ENCODE measurements at regions not wholly inside any gene's neighbourhood (a gene's known extent, or its start where the extent isn't known, plus 50 kb on each side); places are given as distances from the start of the nearest gene placed in this dataset.

DNA sequence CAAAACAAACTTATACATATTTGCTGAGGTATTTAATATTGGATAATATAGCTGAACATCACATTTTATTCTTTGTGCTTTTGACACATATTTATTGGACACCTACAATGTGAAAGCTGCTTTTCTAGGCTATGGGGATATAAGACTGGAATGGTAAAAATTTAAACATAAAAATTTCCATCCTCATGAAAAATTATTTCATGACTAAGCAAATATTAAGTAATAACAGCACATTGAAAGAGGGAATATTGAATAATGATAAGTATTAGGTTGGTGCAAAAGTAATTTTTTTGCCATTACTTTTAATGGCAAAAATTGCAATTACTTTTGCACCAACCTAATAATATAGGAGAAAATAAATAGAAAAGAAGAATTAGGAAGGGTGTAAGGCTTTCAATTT, 972.5 kb upstream of the CDH8 start:
- Histone ChIP-seq H2AFZ (ENCODE audit: low read length) (no peak overlapping the region), H3K27me3 (ENCODE audit: control insufficient read depth in 3 of 3, insufficient read depth in 3 of 3, low read depth in 1 of 3, low read length in 3 of 3) (no peaks in the 10 kb centered on the region), H3K23ac (ENCODE audit: low read depth, low read length, poor library complexity) (no peak overlapping the region), H2AK5ac (ENCODE audit: low read depth, low read length) (no peak overlapping the region), H3K4me2 (ENCODE audit: insufficient read depth, low read length, poor library complexity, severe bottlenecking) (no peak overlapping the region), H2BK120ac (ENCODE audit: low read depth, low read length) (no peak overlapping the region), H3K27ac (replicated peaks; ENCODE audit: low read length) (no peak overlapping the region), H3K79me1 (ENCODE audit: low read depth, low read length) (no peaks in the 10 kb centered on the region), H2BK5ac (ENCODE audit: low read length) (no peak overlapping the region), H4K8ac (ENCODE audit: low read depth, low read length) (no peak overlapping the region), H3K18ac (ENCODE audit: low read length) (no peak overlapping the region), H3K4ac (ENCODE audit: low read length) (no peak overlapping the region), H3K9me3 (replicated peaks in 1 of 2; ENCODE audit: control insufficient read depth in 2 of 2, insufficient read depth in 1 of 2, low read depth in 1 of 2, low read length in 2 of 2) (peaks cover 3 to 21% of the 10 kb centered on the region in 2 donors), H3K14ac (ENCODE audit: low read length) (no peak overlapping the region), H2BK12ac (ENCODE audit: low read length) (no peak overlapping the region), H2BK15ac (ENCODE audit: low read length) (no peak overlapping the region), H3K4me1 (ENCODE audit: control insufficient read depth in 2 of 2, insufficient read depth in 1 of 2, low read depth in 1 of 2, low read length in 2 of 2) (no peaks in the 10 kb centered on the region), H3K4me3 (ENCODE audit: low read length in 2 of 2) (no peak overlapping the region), H3K36me3 (replicated peaks in 1 of 2; ENCODE audit: control insufficient read depth in 2 of 2, insufficient read depth in 2 of 2, low read length in 2 of 2) (no peaks in the 10 kb centered on the region), H4K91ac (ENCODE audit: low read depth, low read length, poor library complexity) (no peak overlapping the region), H3K9ac (ENCODE audit: low read depth, low read length, poor library complexity) (no peak overlapping the region)
- no peak for DNase-seq (ENCODE audit: low spot score)

- DNase-seq (ENCODE audit: low spot score): no peak
- H2AK5ac ChIP-seq (ENCODE audit: low read depth, low read length): no peak overlapping the region
- WGBS, 2 donors (ENCODE audit: extremely low coverage in 2 of 2, insufficient read length in 2 of 2, insufficient replicate concordance in 1 of 2): no CpG with 5 or more reads among the region's 3 CpGs
- no peaks in the 10 kb centered on the region for H3K27me3 ChIP-seq (ENCODE audit: control insufficient read depth in 3 of 3, insufficient read depth in 3 of 3, low read depth in 1 of 3, low read length in 3 of 3)
- no peak overlapping the region for H2BK5ac ChIP-seq (ENCODE audit: low read length)
- H3K9ac ChIP-seq (ENCODE audit: low read depth, low read length, poor library complexity): no peak overlapping the region
- H3K23ac ChIP-seq (ENCODE audit: low read depth, low read length, poor library complexity): no peak overlapping the region
- no peak overlapping the region for H2BK12ac ChIP-seq (ENCODE audit: low read length)
- H3K4ac ChIP-seq (ENCODE audit: low read length): no peak overlapping the region
- no peak overlapping the region for H4K91ac ChIP-seq (ENCODE audit: low read depth, low read length, poor library complexity)
- H3K79me1 ChIP-seq (ENCODE audit: low read depth, low read length): peaks cover 2% of the 10 kb centered on the region
- no peak overlapping the region for H2BK15ac ChIP-seq (ENCODE audit: low read length)
- H2AFZ ChIP-seq (ENCODE audit: low read length): peak overlapping the region; percentile 15
- no peak overlapping the region for H3K4me2 ChIP-seq (ENCODE audit: insufficient read depth, low read length, poor library complexity, severe bottlenecking)
- H2BK120ac ChIP-seq (ENCODE audit: low read depth, low read length): no peak overlapping the region
- H3K18ac ChIP-seq (ENCODE audit: low read length): no peak overlapping the region
- no peak overlapping the region for H3K14ac ChIP-seq (ENCODE audit: low read length)
- H3K4me1 ChIP-seq (ENCODE audit: control insufficient read depth in 2 of 2, insufficient read depth in 1 of 2, low read depth in 1 of 2, low read length in 2 of 2): no peaks in the 10 kb centered on the region
- H3K9me3 ChIP-seq (replicated peaks in 1 of 2; ENCODE audit: control insufficient read depth in 2 of 2, insufficient read depth in 1 of 2, low read depth in 1 of 2, low read length in 2 of 2): peaks cover 7 to 36% of the 10 kb centered on the region in 2 donors
- no peaks in the 10 kb centered on the region for H3K36me3 ChIP-seq (replicated peaks in 1 of 2; ENCODE audit: control insufficient read depth in 2 of 2, insufficient read depth in 2 of 2, low read length in 2 of 2)
- H3K4me3 ChIP-seq (ENCODE audit: low read length in 2 of 2): no peak overlapping the region
- H3K27ac ChIP-seq (replicated peaks; ENCODE audit: low read length): no peak overlapping the region
- H4K8ac ChIP-seq (ENCODE audit: low read depth, low read length): no peak overlapping the region
Observed at GRCh38 chr16:63005356-63005755, 969.1 kb upstream of the CDH8 start.

- Histone ChIP-seq H3K18ac (ENCODE audit: low read length) (no peak overlapping the region), H4K91ac (ENCODE audit: low read depth, low read length, poor library complexity) (no peak overlapping the region), H3K27me3 (ENCODE audit: control insufficient read depth in 3 of 3, insufficient read depth in 3 of 3, low read depth in 1 of 3, low read length in 3 of 3) (no peaks in the 10 kb centered on the region), H2BK5ac (ENCODE audit: low read length) (no peak overlapping the region), H2BK15ac (ENCODE audit: low read length) (no peak overlapping the region), H3K79me1 (ENCODE audit: low read depth, low read length) (no peaks in the 10 kb centered on the region), H2BK120ac (ENCODE audit: low read depth, low read length) (no peak overlapping the region), H3K4ac (ENCODE audit: low read length) (no peak overlapping the region), H2AK5ac (ENCODE audit: low read depth, low read length) (no peak overlapping the region), H3K4me2 (ENCODE audit: insufficient read depth, low read length, poor library complexity, severe bottlenecking) (no peak overlapping the region), H3K4me1 (ENCODE audit: control insufficient read depth in 2 of 2, insufficient read depth in 1 of 2, low read depth in 1 of 2, low read length in 2 of 2) (peaks cover 0 to 14% of the 10 kb centered on the region in 2 donors), H3K14ac (ENCODE audit: low read length) (no peak overlapping the region), H3K27ac (replicated peaks; ENCODE audit: low read length) (no peak overlapping the region), H3K9ac (ENCODE audit: low read depth, low read length, poor library complexity) (no peak overlapping the region), H4K8ac (ENCODE audit: low read depth, low read length) (no peak overlapping the region), H3K36me3 (replicated peaks in 1 of 2; ENCODE audit: control insufficient read depth in 2 of 2, insufficient read depth in 2 of 2, low read length in 2 of 2) (no peaks in the 10 kb centered on the region), H2BK12ac (ENCODE audit: low read length) (no peak overlapping the region), H3K9me3 (replicated peaks in 1 of 2; ENCODE audit: control insufficient read depth in 2 of 2, insufficient read depth in 1 of 2, low read depth in 1 of 2, low read length in 2 of 2) (peaks cover 0 to 6% of the 10 kb centered on the region in 2 donors), H2AFZ (ENCODE audit: low read length) (no peak overlapping the region), H3K4me3 (ENCODE audit: low read length in 2 of 2) (no peak overlapping the region), H3K23ac (ENCODE audit: low read depth, low read length, poor library complexity) (no peak overlapping the region)
- WGBS, 2 donors (ENCODE audit: extremely low coverage in 2 of 2, insufficient read length in 2 of 2, insufficient replicate concordance in 1 of 2): no CpG with 5 or more reads among the region's 1 CpG
- DNase-seq (ENCODE audit: low spot score): no peak
Observed at GRCh38 chr16:62989480-62989879, 953.2 kb upstream of the CDH8 start.

DNA sequence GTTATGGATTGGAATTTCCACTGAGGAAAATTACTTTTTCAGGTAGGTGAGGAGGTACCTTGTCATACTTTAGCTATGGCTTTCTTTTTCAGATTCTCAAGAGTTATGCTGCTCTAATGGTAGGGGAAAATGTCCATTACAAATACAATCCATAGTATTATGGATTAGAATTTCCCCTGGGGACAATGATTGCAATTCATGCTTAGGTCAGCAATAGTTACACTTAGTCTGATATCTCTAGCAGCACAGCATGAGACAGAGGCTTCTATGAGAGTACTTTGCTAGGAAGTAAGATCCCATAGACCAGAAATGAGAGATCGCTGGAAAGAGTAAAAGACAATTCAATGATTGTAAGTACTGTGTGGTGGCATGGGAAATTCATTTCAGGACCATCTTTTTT, 949.5 kb upstream of the CDH8 start:
- Histone ChIP-seq H2BK120ac (ENCODE audit: low read depth, low read length) (no peak overlapping the region), H3K4ac (ENCODE audit: low read length) (no peak overlapping the region), H4K8ac (ENCODE audit: low read depth, low read length) (no peak overlapping the region), H2BK12ac (ENCODE audit: low read length) (no peak overlapping the region), H3K4me2 (ENCODE audit: insufficient read depth, low read length, poor library complexity, severe bottlenecking) (no peak overlapping the region), H3K9ac (ENCODE audit: low read depth, low read length, poor library complexity) (no peak overlapping the region), H3K27me3 (ENCODE audit: control insufficient read depth in 3 of 3, insufficient read depth in 3 of 3, low read depth in 1 of 3, low read length in 3 of 3) (no peaks in the 10 kb centered on the region), H3K4me3 (ENCODE audit: low read length in 2 of 2) (no peak overlapping the region), H2AFZ (ENCODE audit: low read length) (no peak overlapping the region), H2BK5ac (ENCODE audit: low read length) (no peak overlapping the region), H3K36me3 (replicated peaks in 1 of 2; ENCODE audit: control insufficient read depth in 2 of 2, insufficient read depth in 2 of 2, low read length in 2 of 2) (no peaks in the 10 kb centered on the region), H3K79me1 (ENCODE audit: low read depth, low read length) (no peaks in the 10 kb centered on the region), H3K9me3 (replicated peaks in 1 of 2; ENCODE audit: control insufficient read depth in 2 of 2, insufficient read depth in 1 of 2, low read depth in 1 of 2, low read length in 2 of 2) (no peaks in the 10 kb centered on the region), H3K4me1 (ENCODE audit: control insufficient read depth in 2 of 2, insufficient read depth in 1 of 2, low read depth in 1 of 2, low read length in 2 of 2) (peaks cover 0 to 14% of the 10 kb centered on the region in 2 donors), H3K18ac (ENCODE audit: low read length) (no peak overlapping the region), H3K23ac (ENCODE audit: low read depth, low read length, poor library complexity) (no peak overlapping the region), H3K27ac (replicated peaks; ENCODE audit: low read length) (no peak overlapping the region), H2BK15ac (ENCODE audit: low read length) (no peak overlapping the region), H4K91ac (ENCODE audit: low read depth, low read length, poor library complexity) (no peak overlapping the region), H3K14ac (ENCODE audit: low read length) (no peak overlapping the region), H2AK5ac (ENCODE audit: low read depth, low read length) (no peak overlapping the region)
- no CpG with 5 or more reads among the region's 1 CpG for WGBS, 2 donors (ENCODE audit: extremely low coverage in 2 of 2, insufficient read length in 2 of 2, insufficient replicate concordance in 1 of 2)
- DNase-seq (ENCODE audit: low spot score): no peak
